IMR-90 (cell line): ENCODE measurements at regions not wholly inside any gene's neighbourhood (a gene's known extent, or its start where the extent isn't known, plus 50 kb on each side); places are given as distances from the start of the nearest gene placed in this dataset.

Experiments used
- ATAC-seq: fragments of 200-7000 bp; cut with Tn5 transposase; 2 replicates; pipeline ENCODE4 v1.9.1; 2020; ENCODE audit warnings: low read depth, mild to moderate bottlenecking, moderate library complexity
- BruUV-seq: library from RNA; stranded (reverse); fragments of 400-500 nt; replicated peaks from 2 replicates; lab custom pipeline; 2021; lab: Mats Ljungman, UMichigan
- CTCF ChIA-PET: fragments of 300-600 bp; formaldehyde crosslinking; extraction: SDS; loops from one replicate; lab custom pipeline; 2021; ENCODE audit warnings: antibody characterized with exemption; lab: Yijun Ruan, JAX
- POLR2A ChIA-PET: fragments of 300-600 bp; sonication (Branson Sonifier 250); formaldehyde crosslinking; loops from one replicate; lab custom pipeline; 2022; ENCODE audit warnings: antibody characterized with exemption; ENCODE audit not compliant: unreplicated experiment; lab: Charles Lee
- DNase-seq: peaks from one replicate; pipeline ENCODE4 v3.0.0; 2013
- H2AFZ ChIP-seq: replicated peaks from 2 replicates; pipeline ENCODE3; 2013; ENCODE audit warnings: low read length, mild to moderate bottlenecking; ENCODE audit not compliant: poor library complexity
- H2AK5ac ChIP-seq: 2 replicates; pipeline ENCODE4 v1.6.1; 2013; ENCODE audit warnings: low read depth, low read length, inconsistent platforms
- H2AK9ac ChIP-seq: replicated peaks from 2 replicates; pipeline ENCODE3; 2013; ENCODE audit warnings: mild to moderate bottlenecking, low read depth, low read length, moderate library complexity; ENCODE audit not compliant: poor library complexity
- H2BK120ac ChIP-seq: 2 replicates; pipeline ENCODE4 v1.6.1; 2013; ENCODE audit warnings: low read depth, low read length, inconsistent platforms
- H2BK15ac ChIP-seq: 3 replicates; pipeline ENCODE4 v1.6.1; 2013; ENCODE audit warnings: low read depth, low read length, inconsistent platforms
- H2BK20ac ChIP-seq: 2 replicates; pipeline ENCODE4 v1.6.1; 2013; ENCODE audit warnings: low read depth, mild to moderate bottlenecking, inconsistent platforms, low read length, moderate library complexity
- H2BK5ac ChIP-seq: 2 replicates; pipeline ENCODE4 v1.6.1; 2013; ENCODE audit warnings: mild to moderate bottlenecking, low read depth, low read length, inconsistent platforms; ENCODE audit not compliant: poor library complexity, severe bottlenecking
- H3K14ac ChIP-seq: replicated peaks from 2 replicates; pipeline ENCODE4 v1.6.1; 2013; ENCODE audit warnings: low read depth, low read length, inconsistent platforms
- H3K18ac ChIP-seq: 2 replicates; pipeline ENCODE4 v1.6.1; 2013; ENCODE audit warnings: low read depth, low read length, control low read depth
- H3K23ac ChIP-seq: 2 replicates; pipeline ENCODE4 v1.6.1; 2013; ENCODE audit warnings: low read depth, low read length, inconsistent platforms
- H3K27ac ChIP-seq: 2 replicates; pipeline ENCODE4 v1.5.1; 2013; ENCODE audit warnings: mild to moderate bottlenecking, control low read depth, low read length; ENCODE audit not compliant: insufficient read depth
- H3K27me3 ChIP-seq: 2 replicates; pipeline ENCODE4 v1.6.1; 2013; ENCODE audit warnings: low read length; ENCODE audit not compliant: control insufficient read depth, insufficient read depth
- H3K36me3 ChIP-seq: 2 replicates; pipeline ENCODE4 v1.6.1; 2013; ENCODE audit warnings: low read length, mixed read lengths; ENCODE audit not compliant: control insufficient read depth, insufficient read depth
- H3K4ac ChIP-seq: 2 replicates; pipeline ENCODE4 v1.6.1; 2013; ENCODE audit warnings: low read depth, low read length, inconsistent platforms
- H3K4me1 ChIP-seq: 2 replicates; pipeline ENCODE4 v1.6.1; 2013; ENCODE audit warnings: low read length, mixed read lengths; ENCODE audit not compliant: control insufficient read depth, insufficient read depth
- H3K4me2 ChIP-seq: 2 replicates; pipeline ENCODE4 v1.6.1; 2013; ENCODE audit warnings: low read depth, mild to moderate bottlenecking, control low read depth, low read length, moderate library complexity
- H3K4me3 ChIP-seq: 2 replicates; pipeline ENCODE4 v1.5.1; 2013; ENCODE audit warnings: low read depth, mild to moderate bottlenecking, control low read depth, low read length, moderate library complexity; ENCODE audit not compliant: insufficient read depth
- H3K56ac ChIP-seq: 2 replicates; pipeline ENCODE4 v1.6.1; 2013; ENCODE audit warnings: low read length, inconsistent platforms; ENCODE audit not compliant: insufficient read depth; ENCODE audit errors: extremely low read depth
- H3K79me1 ChIP-seq, 2 experiments: 2 replicates each; pipeline ENCODE4 v1.6.1; 2013; ENCODE audit warnings: low read length in 2 of 2, inconsistent platforms in 1 of 2, low read depth in 1 of 2
- H3K9ac ChIP-seq: 2 replicates; pipeline ENCODE4 v1.6.1; 2013; ENCODE audit warnings: low read depth, low read length, control low read depth
- H3K9me1 ChIP-seq: 2 replicates; pipeline ENCODE4 v1.6.1; 2013; ENCODE audit warnings: low read length, inconsistent platforms; ENCODE audit not compliant: insufficient read depth
- H3K9me3 ChIP-seq: 2 replicates; pipeline ENCODE4 v1.6.1; 2013; ENCODE audit warnings: low read length; ENCODE audit not compliant: control insufficient read depth, insufficient read depth
- H4K20me1 ChIP-seq: 2 replicates; pipeline ENCODE4 v1.6.1; 2013; ENCODE audit warnings: low read length, inconsistent platforms; ENCODE audit not compliant: insufficient read depth
- H4K5ac ChIP-seq: 2 replicates; pipeline ENCODE4 v1.6.1; 2013; ENCODE audit warnings: mild to moderate bottlenecking, low read depth, low read length, control low read depth
- H4K8ac ChIP-seq, 2 experiments: 2 replicates each; pipeline ENCODE4 v1.6.1; 2013; ENCODE audit warnings: low read depth in 2 of 2, low read length in 2 of 2, control low read depth in 1 of 2, inconsistent platforms in 1 of 2
- H4K91ac ChIP-seq: 2 replicates; pipeline ENCODE4 v1.6.1; 2013; ENCODE audit warnings: low read depth, low read length, inconsistent platforms; ENCODE audit not compliant: insufficient read depth
- BHLHE40 ChIP-seq: fragments of 150-350 bp; IDR thresholded peaks from 2 replicates; pipeline ENCODE4 v1.6.1; 2016; ENCODE audit warnings: mild to moderate bottlenecking, low read depth, low read length
- CEBPB ChIP-seq: IDR thresholded peaks from 2 replicates; pipeline ENCODE4 v1.6.1; 2012; ENCODE audit warnings: low read depth, low read length, improper control_type of control experiment
- CHD1 ChIP-seq: IDR thresholded peaks from 2 replicates; pipeline ENCODE4 v1.6.1; 2012; ENCODE audit warnings: low read depth, low read length, improper control_type of control experiment
- FOS ChIP-seq: fragments of 150-350 bp; IDR thresholded peaks from 2 replicates; pipeline ENCODE4 v1.6.1; 2016; ENCODE audit warnings: low read depth, low read length
- MAFK ChIP-seq: IDR thresholded peaks from 2 replicates; pipeline ENCODE4 v1.6.1; 2012; ENCODE audit warnings: low read depth, low read length, improper control_type of control experiment
- MAZ ChIP-seq: IDR thresholded peaks from 2 replicates; pipeline ENCODE4 v1.6.1; 2012; ENCODE audit warnings: low read depth, mild to moderate bottlenecking, low read length, improper control_type of control experiment, moderate library complexity, borderline replicate concordance
- MXI1 ChIP-seq: IDR thresholded peaks from 2 replicates; pipeline ENCODE4 v1.6.1; 2012; ENCODE audit warnings: low read depth, mild to moderate bottlenecking, low read length, moderate library complexity, borderline replicate concordance
- NFE2L2 ChIP-seq: fragments of 150-350 bp; IDR thresholded peaks from 2 replicates; pipeline ENCODE4 v1.6.1; 2016; ENCODE audit warnings: low read depth, mild to moderate bottlenecking, low read length
- POLR2A ChIP-seq: IDR thresholded peaks from 2 replicates; pipeline ENCODE4 v1.6.1; 2012; ENCODE audit warnings: mild to moderate bottlenecking, low read depth, low read length
- RCOR1 ChIP-seq: IDR thresholded peaks from 2 replicates; pipeline ENCODE4 v1.6.1; 2012; ENCODE audit warnings: mild to moderate bottlenecking, low read length, improper control_type of control experiment; ENCODE audit not compliant: insufficient replicate concordance
- RFX5 ChIP-seq: IDR thresholded peaks from 2 replicates; pipeline ENCODE4 v1.8.0; 2012; ENCODE audit warnings: low read depth, mild to moderate bottlenecking, low read length, moderate library complexity
- SMC3 ChIP-seq: fragments of 150-350 bp; IDR thresholded peaks from 2 replicates; pipeline ENCODE4 v1.6.1; 2016; ENCODE audit warnings: low read depth, mild to moderate bottlenecking, antibody characterized with exemption, low read length, moderate library complexity
- WGBS, 2 experiments: methylation state at CpG; one replicate each; pipeline versions ENCODE4 v1.1.5 to v1.1.7; 2013; ENCODE audit warnings: missing lambda C conversion rate in 2 of 2; ENCODE audit not compliant: insufficient read length in 1 of 2; ENCODE audit errors: extremely low coverage in 2 of 2; 5-methylcytosine and 5-hydroxymethylcytosine counted together
- dilution Hi-C: fragments of 300-500 bp; cut with HindIII; formaldehyde crosslinking; loops from one replicate; pipeline ENCODE4 v1.14.3; 2018; ENCODE audit warnings: low sequenced_read_pairs; ENCODE audit not compliant: unreplicated experiment
- in situ Hi-C: fragments of 300-500 bp; cut with MboI; formaldehyde crosslinking; loops from 3 replicates; pipeline ENCODE4 v1.14.3; 2019; ENCODE audit warnings: low sequenced_read_pairs, inconsistent platforms, mixed read lengths
- intact Hi-C: fragments of 100-400 bp; cut with micrococcal nuclease; formaldehyde crosslinking; loops from 2 replicates; pipeline ENCODE4 v1.10.0; 2022
- TF ChIP-seq, protein P1 (sequence below): fragments of 150-350 bp; IDR thresholded peaks from 2 replicates; pipeline ENCODE4 v1.6.1; 2017; ENCODE audit warnings: mild to moderate bottlenecking, antibody characterized with exemption, low read length, low read depth
- TF ChIP-seq, protein P2 (sequence below): conservative IDR thresholded peaks from 2 replicates; pipeline ENCODE4 v1.5.1; 2012; ENCODE audit warnings: mild to moderate bottlenecking, low read depth, low read length, improper control_type of control experiment
- TF ChIP-seq, protein P3 (sequence below): fragments of 150-350 bp; IDR thresholded peaks from 2 replicates; pipeline ENCODE4 v1.6.1; 2016; ENCODE audit warnings: low read depth, mild to moderate bottlenecking, low read length, moderate library complexity, borderline replicate concordance

DNA sequence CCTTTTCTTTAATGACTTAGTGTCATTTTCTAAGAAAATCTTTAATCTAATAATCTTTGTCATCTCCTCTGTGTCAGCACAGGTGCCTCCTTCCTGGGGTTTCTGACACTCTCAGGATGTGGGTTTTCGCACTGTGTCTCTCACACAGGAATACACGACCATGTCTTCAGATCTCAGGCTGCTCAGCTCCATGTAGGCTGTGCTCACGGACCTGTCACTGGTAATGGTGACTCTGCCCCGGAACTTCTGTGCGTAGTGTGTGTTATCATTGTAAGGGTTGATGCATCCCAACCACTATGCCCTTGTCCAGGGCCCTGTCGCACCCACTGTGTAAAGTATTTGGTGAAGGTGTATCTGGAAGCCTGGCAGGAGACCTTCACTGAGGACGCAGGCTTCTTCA lies 647.8 kb downstream of the TMEM121 start:
- dilution Hi-C loops = no loop called here

More for the DNA sequence above, 647.8 kb downstream of the TMEM121 start:
- Histone ChIP-seq H3K56ac (no peak overlapping the region), H3K14ac (no peak overlapping the region), H4K5ac (no peak overlapping the region), H3K9me3 (peaks cover 4% of the 10 kb centered on the region; the same call in 1 of the 2 replicates), H3K27me3 (no peaks in the 10 kb centered on the region), H3K18ac (no peak overlapping the region), H2AFZ (no peak overlapping the region), H2AK9ac (no peak overlapping the region), H4K20me1 (no peaks in the 10 kb centered on the region), H3K79me1 (no peaks in the 10 kb centered on the region), H3K4me3 (no peak overlapping the region), H3K4me2 (no peak overlapping the region), H4K8ac (no peak overlapping the region), H2BK20ac (no peak overlapping the region), H3K23ac (no peak overlapping the region), H3K9me1 (no peaks in the 10 kb centered on the region), H4K91ac (no peak overlapping the region), H3K4me1 (no peaks in the 10 kb centered on the region), H3K4ac (no peak overlapping the region), H3K27ac (no peak overlapping the region), H2BK5ac (no peak overlapping the region), H3K36me3 (no peaks in the 10 kb centered on the region), H2BK120ac (no peak overlapping the region), H2AK5ac (no peak overlapping the region), H2BK15ac (no peak overlapping the region), H3K9ac (no peak overlapping the region)
- ChIA-PET POLR2A (no interaction called here), CTCF (no interaction called here)
- no peak for ATAC-seq
- WGBS, 2 experiments = 70% methylated on average over 2 of the region's 7 CpGs; no CpG with 5 or more reads in 1 of the 2 experiments
- no TSS peak for BruUV-seq
- intact Hi-C loops (no loop called here), in situ Hi-C loops (no loop called here)
- DNase-seq = no peak
- no peak for TF ChIP-seq BHLHE40
- no peak for TF ChIP-seq MAZ
- no peak for TF ChIP-seq CEBPB
- TF ChIP-seq FOS = no peak
- TF ChIP-seq, protein P1, sequence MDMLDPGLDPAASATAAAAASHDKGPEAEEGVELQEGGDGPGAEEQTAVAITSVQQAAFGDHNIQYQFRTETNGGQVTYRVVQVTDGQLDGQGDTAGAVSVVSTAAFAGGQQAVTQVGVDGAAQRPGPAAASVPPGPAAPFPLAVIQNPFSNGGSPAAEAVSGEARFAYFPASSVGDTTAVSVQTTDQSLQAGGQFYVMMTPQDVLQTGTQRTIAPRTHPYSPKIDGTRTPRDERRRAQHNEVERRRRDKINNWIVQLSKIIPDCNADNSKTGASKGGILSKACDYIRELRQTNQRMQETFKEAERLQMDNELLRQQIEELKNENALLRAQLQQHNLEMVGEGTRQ = no peak
- TF ChIP-seq NFE2L2 = no peak
- no peak for TF ChIP-seq CHD1
- no peak for TF ChIP-seq RCOR1
- no peak for TF ChIP-seq POLR2A
- TF ChIP-seq, protein P2, sequence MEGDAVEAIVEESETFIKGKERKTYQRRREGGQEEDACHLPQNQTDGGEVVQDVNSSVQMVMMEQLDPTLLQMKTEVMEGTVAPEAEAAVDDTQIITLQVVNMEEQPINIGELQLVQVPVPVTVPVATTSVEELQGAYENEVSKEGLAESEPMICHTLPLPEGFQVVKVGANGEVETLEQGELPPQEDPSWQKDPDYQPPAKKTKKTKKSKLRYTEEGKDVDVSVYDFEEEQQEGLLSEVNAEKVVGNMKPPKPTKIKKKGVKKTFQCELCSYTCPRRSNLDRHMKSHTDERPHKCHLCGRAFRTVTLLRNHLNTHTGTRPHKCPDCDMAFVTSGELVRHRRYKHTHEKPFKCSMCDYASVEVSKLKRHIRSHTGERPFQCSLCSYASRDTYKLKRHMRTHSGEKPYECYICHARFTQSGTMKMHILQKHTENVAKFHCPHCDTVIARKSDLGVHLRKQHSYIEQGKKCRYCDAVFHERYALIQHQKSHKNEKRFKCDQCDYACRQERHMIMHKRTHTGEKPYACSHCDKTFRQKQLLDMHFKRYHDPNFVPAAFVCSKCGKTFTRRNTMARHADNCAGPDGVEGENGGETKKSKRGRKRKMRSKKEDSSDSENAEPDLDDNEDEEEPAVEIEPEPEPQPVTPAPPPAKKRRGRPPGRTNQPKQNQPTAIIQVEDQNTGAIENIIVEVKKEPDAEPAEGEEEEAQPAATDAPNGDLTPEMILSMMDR = no peak
- TF ChIP-seq MXI1 = no peak
- TF ChIP-seq SMC3 = no peak
- TF ChIP-seq MAFK = no peak
- TF ChIP-seq, protein P3, sequence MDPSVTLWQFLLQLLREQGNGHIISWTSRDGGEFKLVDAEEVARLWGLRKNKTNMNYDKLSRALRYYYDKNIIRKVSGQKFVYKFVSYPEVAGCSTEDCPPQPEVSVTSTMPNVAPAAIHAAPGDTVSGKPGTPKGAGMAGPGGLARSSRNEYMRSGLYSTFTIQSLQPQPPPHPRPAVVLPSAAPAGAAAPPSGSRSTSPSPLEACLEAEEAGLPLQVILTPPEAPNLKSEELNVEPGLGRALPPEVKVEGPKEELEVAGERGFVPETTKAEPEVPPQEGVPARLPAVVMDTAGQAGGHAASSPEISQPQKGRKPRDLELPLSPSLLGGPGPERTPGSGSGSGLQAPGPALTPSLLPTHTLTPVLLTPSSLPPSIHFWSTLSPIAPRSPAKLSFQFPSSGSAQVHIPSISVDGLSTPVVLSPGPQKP = no peak
- no peak for TF ChIP-seq RFX5
